ENCODE measurements at regions not wholly inside any gene's neighbourhood (a gene's known extent, or its start where the extent isn't known, plus 50 kb on each side); places are given as distances from the start of the nearest gene placed in this dataset.

DNA sequence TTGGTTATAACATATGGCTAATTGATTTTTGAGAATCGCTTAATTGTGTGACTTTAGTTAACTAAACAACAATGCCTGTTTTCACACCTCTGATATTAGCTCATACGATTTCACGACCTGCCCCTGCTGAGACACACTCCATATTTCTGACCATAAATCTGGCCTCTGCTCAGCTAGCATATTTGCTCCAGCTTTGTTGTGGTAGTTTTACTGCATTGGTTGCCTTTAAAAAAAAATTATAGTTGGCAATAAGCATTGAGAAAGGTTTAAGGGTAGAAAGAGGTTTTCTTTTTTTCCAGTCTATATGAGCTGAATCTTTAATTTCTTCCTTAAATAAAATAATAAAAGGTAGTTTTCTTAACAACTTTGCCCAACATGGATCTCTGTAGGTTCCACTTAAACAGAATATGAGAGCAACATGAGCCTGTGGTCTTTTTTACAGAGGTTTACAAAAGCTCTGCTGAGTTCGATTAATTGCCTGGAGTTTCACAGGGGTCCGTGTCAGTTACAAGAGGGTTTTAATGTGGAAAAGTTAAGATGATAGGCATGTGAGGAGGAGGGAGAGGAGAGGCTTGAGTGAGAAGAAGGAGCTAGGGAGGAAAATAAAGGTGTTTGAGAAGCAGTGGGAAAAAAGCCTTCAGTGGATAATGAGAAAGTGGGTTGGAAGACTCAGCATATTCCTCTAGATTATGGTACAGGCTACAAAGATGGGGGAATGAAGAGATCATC, 318.2 kb downstream of the CXCL12 start:
- H3K9me3 ChIP-seq, result no peaks in the 10 kb centered on the region
- H3K27ac ChIP-seq, result no peak overlapping the region
- no peaks in the 10 kb centered on the region for H3K4me1 ChIP-seq
- no peak overlapping the region for H3K4me2 ChIP-seq
- 7% methylated on average over 5 of the region's 5 CpGs for WGBS (ENCODE audit: missing lambda C conversion rate)
- DNase-seq (ENCODE audit: low read depth in 1 of 2, low spot score in 1 of 2) (no peak), FAIRE-seq (no peak), ATAC-seq (no peak)
- ChIA-PET POLR2A (no interaction called here), CTCF (no interaction called here)
- no peak for TF ChIP-seq PHF8 (IDR thresholded peaks at IDR 0.05; ENCODE audit: borderline replicate concordance, low read depth)
- no peak for TF ChIP-seq ZNF302 (CRISPR knock-in tag; IDR thresholded peaks at IDR 0.05)
- TF ChIP-seq ZFP36 (IDR thresholded peaks at IDR 0.05; ENCODE audit: borderline replicate concordance, partially characterized antibody), result no peak
- no peak for TF ChIP-seq HDAC2 (IDR thresholded peaks at IDR 0.05)
- TF ChIP-seq, protein P1, sequence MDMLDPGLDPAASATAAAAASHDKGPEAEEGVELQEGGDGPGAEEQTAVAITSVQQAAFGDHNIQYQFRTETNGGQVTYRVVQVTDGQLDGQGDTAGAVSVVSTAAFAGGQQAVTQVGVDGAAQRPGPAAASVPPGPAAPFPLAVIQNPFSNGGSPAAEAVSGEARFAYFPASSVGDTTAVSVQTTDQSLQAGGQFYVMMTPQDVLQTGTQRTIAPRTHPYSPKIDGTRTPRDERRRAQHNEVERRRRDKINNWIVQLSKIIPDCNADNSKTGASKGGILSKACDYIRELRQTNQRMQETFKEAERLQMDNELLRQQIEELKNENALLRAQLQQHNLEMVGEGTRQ (IDR thresholded peaks at IDR 0.05), result no peak
- TF ChIP-seq POLR2A (IDR thresholded peaks at IDR 0.05; ENCODE audit: low read length), result no peak
- TF ChIP-seq RCOR1 (IDR thresholded peaks at IDR 0.05; ENCODE audit: low read depth, low read length), result no peak
- TF ChIP-seq KDM1A (IDR thresholded peaks at IDR 0.05; ENCODE audit: low read depth), result no peak
- TF ChIP-seq EP300 (IDR thresholded peaks at IDR 0.05), result no peak
- no peak for TF ChIP-seq SMC3 (IDR thresholded peaks at IDR 0.05)
- no peak for TF ChIP-seq ZSCAN20 (CRISPR knock-in tag; IDR thresholded peaks at IDR 0.05)
- TF ChIP-seq CHD2 (IDR thresholded peaks at IDR 0.05; ENCODE audit: low read length, partially characterized antibody), result no peak
- no peak for TF ChIP-seq HEYL (CRISPR knock-in tag; IDR thresholded peaks at IDR 0.05)
- TF ChIP-seq E2F6 (IDR thresholded peaks at IDR 0.05; ENCODE audit: borderline replicate concordance, low read depth), result no peak
- TF ChIP-seq HOXB13 (CRISPR knock-in tag; IDR thresholded peaks at IDR 0.05; ENCODE audit: low read depth), result no peak
- no peak for TF ChIP-seq ZC3H11A (IDR thresholded peaks at IDR 0.05)
- TF ChIP-seq HOXB5 (CRISPR knock-in tag; IDR thresholded peaks at IDR 0.05), result no peak
- no peak overlapping the region for H3K4me3 ChIP-seq

DNA sequence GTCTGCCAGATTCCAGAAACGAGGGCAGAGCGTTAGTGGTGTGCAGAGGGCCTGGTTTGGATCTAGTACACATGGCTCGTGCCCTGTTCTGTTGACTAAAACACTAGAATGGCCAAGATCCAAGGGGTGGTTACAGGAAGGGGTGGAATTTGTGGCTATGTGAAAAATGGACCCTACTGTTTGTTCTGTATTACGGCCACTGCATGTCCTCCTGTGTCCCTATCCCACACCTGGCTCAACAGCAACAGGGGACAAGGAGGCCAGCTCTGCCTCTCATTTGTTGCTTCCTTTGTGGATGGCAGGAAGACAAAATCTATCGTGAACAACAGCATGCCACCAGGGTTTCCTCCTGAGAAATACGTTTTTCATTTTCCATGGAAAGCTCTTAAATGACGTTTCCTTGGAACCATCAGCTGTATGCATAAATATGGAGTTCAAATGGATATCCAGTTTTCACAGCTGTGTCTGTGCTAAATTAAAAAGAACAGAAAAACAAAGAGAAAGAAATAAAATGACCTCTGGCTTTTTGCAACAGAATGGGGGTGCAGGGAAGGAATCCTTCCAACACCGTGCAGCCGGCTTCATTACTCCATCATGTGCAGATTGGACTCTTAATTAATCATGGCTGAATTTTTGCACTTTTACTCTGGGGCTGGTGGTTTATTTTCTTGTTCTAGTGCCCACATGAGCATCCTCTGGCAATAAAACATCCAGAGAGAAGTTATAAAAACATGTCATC, 318.9 kb downstream of the CXCL12 start:
- ChIA-PET CTCF (no interaction called here), POLR2A (no interaction called here)
- H3K4me1 ChIP-seq, result no peaks in the 10 kb centered on the region
- no peaks in the 10 kb centered on the region for H3K9me3 ChIP-seq
- no peak overlapping the region for H3K4me3 ChIP-seq
- no peak for FAIRE-seq
- DNase-seq (ENCODE audit: low read depth in 1 of 2, low spot score in 1 of 2), result no peak
- ATAC-seq, result no peak
- TF ChIP-seq PHF8 (IDR thresholded peaks at IDR 0.05; ENCODE audit: borderline replicate concordance, low read depth), result no peak
- no peak for TF ChIP-seq ZC3H11A (IDR thresholded peaks at IDR 0.05)
- TF ChIP-seq, protein P1 (IDR thresholded peaks at IDR 0.05), result no peak
- no peak for TF ChIP-seq MYC (IDR thresholded peaks at IDR 0.05; ENCODE audit: borderline replicate concordance, low read length)
- H3K4me2 ChIP-seq, result no peak overlapping the region
- H3K27ac ChIP-seq, result no peak overlapping the region
- 16% methylated on average over 9 of the region's 9 CpGs for WGBS (ENCODE audit: missing lambda C conversion rate)

GRCh38 chr10:44064987-44065787, 319.7 kb downstream of the CXCL12 start:
- H3K27ac ChIP-seq, result no peak overlapping the region
- ATAC-seq (no peak), DNase-seq (ENCODE audit: low read depth in 1 of 2, low spot score in 1 of 2) (no peak), FAIRE-seq (no peak)
- H3K4me3 ChIP-seq, result no peak overlapping the region
- CTCF ChIA-PET, result no interaction called here
- POLR2A ChIA-PET, result no interaction called here
- no peak for TF ChIP-seq HMGXB4 (CRISPR knock-in tag; IDR thresholded peaks at IDR 0.05; ENCODE audit: borderline replicate concordance)
- TF ChIP-seq JUNB (IDR thresholded peaks at IDR 0.05), result no peak
- no peak for TF ChIP-seq HOXB13 (CRISPR knock-in tag; IDR thresholded peaks at IDR 0.05; ENCODE audit: low read depth)
- TF ChIP-seq RCOR1 (IDR thresholded peaks at IDR 0.05; ENCODE audit: low read depth, low read length), result no peak
- TF ChIP-seq, protein P1 (IDR thresholded peaks at IDR 0.05), result no peak
- no peak for TF ChIP-seq SREBF2 (IDR thresholded peaks at IDR 0.05)
- TF ChIP-seq, protein P2, sequence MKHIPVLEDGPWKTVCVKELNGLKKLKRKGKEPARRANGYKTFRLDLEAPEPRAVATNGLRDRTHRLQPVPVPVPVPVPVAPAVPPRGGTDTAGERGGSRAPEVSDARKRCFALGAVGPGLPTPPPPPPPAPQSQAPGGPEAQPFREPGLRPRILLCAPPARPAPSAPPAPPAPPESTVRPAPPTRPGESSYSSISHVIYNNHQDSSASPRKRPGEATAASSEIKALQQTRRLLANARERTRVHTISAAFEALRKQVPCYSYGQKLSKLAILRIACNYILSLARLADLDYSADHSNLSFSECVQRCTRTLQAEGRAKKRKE (CRISPR knock-in tag; IDR thresholded peaks at IDR 0.05; ENCODE audit: low read depth), result no peak
- no peak for TF ChIP-seq CBX8 (IDR thresholded peaks at IDR 0.05)
- TF ChIP-seq ZC3H11A (IDR thresholded peaks at IDR 0.05), result no peak
- no peak for TF ChIP-seq ZSCAN20 (CRISPR knock-in tag; IDR thresholded peaks at IDR 0.05)
- no peak for TF ChIP-seq EHMT2 (IDR thresholded peaks at IDR 0.05; ENCODE audit: low read depth)
- no peak for TF ChIP-seq MAZ (IDR thresholded peaks at IDR 0.05; ENCODE audit: borderline replicate concordance, low read depth, low read length)
- H3K9me3 ChIP-seq, result no peaks in the 10 kb centered on the region
- no peak overlapping the region for H3K4me2 ChIP-seq
- WGBS (ENCODE audit: missing lambda C conversion rate), result 13% methylated on average over 4 of the region's 7 CpGs
- H3K4me1 ChIP-seq, result no peaks in the 10 kb centered on the region
